NCI-H1930 (cell line): ENCODE measurements at regions not wholly inside any gene's neighbourhood (a gene's known extent, or its start where the extent isn't known, plus 50 kb on each side); places are given as distances from the start of the nearest gene placed in this dataset.
"Not testable (repeated sequence)": the region's sequence is repeated elsewhere in the genome, so short reads cannot be mapped to it uniquely, and the experiment has no call there.

Source experiments
- DNase-seq, 2 experiments: peaks; one replicate each; lab custom pipeline; 2025; lab: John Stamatoyannopoulos, UW

DNA sequence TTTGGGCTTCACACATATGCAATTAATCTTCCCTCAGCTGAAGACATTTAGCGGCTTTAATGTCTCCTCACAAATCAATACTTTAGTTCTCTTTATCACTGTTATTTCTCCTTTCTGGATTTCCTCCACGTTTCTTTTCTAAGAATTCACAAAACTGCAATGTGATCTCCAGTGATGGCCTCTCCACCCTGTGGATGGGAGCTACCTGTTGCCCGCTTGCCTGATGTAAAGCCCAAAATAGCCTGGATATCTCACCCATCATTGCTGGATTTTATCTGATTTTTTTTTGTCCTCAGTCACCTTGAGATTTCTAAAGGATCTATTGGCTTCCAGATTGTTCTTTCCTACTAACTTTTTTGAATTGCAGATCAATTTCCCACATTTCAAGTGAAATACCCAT lies 129.3 kb upstream of the FAM241A start:
- DNase-seq, result no peak

DNA sequence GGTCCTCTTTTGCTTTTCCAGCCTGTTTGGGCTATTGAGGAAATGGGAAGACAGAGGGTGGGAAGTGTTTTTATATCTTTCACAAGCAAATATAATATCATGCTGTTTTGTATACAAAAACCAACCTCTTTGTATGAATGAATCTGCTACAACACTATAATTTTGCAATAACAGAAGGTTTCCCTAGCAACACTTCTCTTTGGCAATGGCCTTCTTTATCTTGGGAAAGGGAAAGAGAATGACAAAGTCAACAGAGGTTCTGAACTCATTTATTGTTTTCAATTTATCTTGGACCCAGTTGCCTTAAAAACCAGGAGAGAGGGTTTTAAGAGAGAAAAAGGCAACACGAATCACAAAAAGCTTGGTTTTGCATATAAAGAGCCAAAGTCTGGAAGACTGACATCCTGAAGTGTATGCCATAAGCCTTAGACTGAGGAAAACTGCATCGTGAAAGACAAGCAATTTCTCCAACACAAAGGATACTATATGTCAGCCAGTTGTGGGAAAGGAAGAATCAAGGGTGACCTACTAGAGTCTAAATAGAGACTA lies 121.8 kb upstream of the FAM241A start:
- DNase-seq, result no peak

DNA sequence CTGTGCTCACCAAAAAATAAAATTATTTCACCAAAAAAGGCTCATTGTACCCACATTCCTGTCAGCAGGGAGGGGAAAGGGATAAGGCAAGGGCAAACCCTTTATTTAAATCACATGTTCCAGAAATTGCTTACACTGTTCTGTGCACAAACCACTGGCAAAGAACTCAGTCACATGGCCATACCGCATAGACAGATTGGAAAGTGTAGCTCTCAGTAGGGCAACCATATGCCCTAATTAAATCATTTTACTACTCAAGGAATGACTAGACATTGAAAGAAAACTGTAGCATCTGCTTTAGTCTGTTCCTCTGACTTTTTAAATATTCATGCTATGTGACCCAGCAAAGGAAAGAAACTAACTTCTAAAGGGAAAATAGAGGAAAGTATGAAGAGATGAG lies 119.2 kb upstream of the FAM241A start:
- DNase-seq, result no peak

DNA sequence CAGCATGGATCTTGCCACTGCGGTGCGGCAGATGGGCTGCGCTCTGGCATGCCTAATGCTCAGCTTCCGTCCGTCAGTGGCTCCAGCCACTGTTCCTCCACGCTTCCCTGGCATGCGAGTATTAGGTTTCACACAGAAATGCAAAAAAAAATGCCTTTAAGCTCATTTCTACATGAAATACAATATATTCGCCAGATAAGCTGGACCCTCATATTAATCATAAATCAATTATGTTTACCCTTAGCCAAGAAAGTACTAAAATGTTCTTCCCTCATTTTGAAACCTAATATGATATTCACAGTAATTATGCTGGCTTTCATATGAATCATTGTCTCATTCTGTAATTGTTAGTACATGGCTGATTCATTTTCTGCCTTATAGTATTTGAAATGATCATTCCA lies 115.5 kb upstream of the FAM241A start:
- no peak for DNase-seq

DNA sequence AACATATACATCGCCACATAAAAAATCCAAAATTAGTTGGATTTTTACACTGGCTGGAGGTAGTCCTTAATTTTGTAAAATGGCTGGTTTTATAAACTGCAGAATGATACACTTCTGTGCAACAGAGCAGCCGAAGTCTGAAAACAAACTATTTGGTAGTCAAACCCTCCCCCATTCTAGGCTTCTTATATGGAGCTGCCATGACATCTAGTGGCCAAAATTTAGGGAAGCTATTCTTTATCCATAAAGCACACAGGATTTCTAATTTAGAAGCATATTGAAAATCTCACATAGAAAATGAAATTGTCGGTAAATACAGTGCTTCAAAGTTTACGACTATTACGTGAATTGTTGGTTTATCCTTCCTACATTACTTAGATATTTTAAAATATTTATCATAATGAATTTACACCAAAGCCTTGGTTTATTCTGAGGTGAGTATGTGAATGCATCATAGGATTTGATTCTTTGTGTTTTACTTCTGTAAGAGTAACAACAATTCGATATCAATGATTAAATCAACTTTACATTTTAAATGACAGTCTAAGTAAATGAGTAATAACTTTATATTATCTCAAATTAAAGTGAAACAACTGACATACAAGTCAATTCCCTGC lies 113.4 kb upstream of the FAM241A start:
- peak; percentile 16 to 43 for DNase-seq

DNA sequence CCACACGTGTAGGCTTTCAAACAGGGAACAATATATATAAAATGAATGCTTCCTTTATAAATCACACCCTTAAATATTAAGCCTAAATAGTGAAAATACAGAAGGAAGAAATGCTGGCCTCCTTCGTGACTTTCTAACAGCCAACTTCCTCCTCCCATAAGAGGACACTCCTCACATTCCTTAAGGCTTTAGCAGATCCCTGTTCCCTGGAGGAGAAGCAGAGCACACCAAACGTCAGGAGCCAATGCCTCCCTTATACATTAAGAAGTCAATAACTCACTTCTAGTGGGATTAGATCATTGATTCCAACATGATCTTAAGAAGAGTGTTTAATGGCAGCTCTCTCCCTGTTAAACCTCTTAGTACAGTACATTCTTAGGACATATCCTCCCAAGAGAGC lies 108.4 kb upstream of the FAM241A start:
- DNase-seq, result no peak

DNA sequence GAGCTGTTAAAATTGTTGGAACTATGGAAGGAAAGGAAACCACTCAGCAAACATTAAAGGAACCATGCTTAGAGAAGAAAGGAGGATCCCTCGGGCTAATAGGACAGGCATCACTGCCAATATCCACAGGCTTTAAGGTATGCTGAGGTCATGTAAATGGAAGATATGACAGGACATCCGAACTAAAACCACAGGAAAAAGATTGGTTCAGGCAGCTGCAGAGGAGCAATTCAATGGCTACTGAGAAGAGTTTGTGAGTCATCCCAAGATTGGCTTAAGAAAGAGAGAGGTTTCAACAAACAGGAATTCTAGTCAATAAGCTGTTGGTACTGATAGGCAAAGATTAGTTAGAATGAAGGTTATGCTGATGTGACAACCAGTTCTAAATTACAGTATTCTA lies 106.4 kb upstream of the FAM241A start:
- no peak for DNase-seq

DNA sequence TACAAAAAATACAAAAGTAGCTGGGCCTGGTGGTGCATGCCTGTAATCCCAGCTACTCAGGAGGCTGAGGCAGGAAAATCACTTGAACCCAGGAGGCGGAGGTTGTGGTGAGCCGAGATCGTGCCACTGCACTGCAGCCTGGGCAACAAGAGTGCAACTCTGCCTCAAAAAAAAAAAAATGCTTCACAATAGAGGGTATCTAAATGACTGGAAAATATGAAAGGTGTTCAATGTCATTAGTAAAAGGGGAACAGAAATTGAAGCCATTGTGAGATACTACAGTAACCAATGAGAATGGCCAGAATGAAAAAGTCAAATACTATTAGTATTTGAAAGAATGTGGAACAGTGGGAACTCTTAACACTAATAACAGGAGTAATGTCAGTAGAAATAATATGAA lies 96.1 kb upstream of the FAM241A start:
- DNase-seq, result not testable (repeated sequence)

DNA sequence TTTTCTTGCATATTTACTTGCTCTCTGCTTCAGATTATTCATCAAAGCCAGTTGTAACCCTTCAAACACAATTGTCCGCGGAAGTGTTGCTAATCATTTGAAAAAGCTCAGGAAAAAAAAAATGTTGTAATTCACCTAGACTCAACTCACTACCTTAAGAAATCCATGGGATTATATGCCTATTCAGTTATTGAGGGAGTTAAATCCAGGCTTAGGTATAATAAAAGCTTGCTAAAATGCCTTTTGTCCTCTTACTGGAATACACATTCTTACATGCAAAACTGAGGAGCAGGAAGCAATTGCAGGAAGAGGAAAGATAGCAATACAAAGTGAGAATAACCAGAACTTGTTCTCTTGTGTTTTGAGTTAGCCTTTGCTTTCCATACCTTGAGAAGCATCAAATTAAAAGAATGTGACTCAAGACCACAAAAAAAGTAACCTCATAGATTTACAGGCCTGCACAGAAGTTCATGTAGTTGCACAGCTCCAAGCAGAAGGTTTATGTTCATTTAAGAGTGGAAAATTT lies 91.4 kb upstream of the FAM241A start:
- no peak for DNase-seq

DNA sequence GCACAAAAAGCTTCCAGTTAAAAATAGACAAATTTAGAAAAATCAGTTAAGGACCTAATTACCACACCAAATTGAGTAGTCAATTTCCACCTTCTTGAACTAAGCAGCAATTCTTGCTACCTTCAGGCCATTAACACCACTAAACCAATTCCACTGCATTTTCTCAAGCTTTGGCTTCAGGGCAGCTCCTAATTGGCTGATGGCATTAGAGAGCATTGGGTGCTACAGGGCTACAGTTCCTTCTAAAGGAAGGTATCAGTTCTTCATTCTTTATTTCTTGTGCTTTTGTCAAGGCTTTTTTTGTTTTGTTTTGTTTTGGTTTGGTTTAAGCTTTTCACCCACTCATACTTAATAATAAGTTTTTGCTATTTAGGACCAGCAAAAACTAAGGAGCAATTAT lies 90.2 kb upstream of the FAM241A start:
- DNase-seq, result no peak

DNA sequence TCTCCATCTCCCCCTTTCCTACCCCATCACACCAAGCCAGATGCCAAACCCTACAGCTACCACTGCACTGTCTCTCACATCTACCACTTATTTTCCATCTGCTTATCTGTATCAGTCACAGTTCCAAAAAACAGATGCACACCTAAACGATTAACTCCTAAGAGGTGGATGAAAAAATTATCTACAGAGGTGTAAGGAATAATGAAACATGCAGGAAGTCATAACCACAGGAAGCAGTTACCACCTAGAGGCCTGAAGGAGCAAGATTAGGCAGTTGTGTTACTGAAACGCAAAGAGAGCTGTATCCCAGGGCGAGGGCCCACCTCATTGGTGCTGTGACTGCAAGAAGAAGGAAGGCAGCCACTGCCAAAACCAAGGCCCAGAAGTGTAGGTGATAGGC lies 87.8 kb upstream of the FAM241A start:
- DNase-seq, result no peak

DNA sequence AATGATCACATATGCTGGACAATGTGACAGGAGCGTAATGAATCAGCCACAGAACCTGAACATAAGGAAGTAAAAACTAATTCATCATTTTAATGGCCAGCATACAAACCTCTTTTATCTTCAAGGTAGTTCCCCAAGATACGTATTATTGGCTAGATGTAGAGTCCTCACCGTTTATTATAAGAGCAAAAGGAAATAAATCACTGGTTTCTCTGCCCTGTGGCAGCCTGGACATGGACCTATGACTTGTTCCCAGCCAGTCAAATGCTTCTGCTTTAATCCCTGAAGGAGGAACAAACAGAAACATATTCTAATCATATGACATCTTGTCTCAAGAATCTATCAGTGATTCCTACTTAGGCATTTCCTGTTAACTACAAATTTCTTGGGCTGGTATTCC lies 86.8 kb upstream of the FAM241A start:
- no peak for DNase-seq

DNA sequence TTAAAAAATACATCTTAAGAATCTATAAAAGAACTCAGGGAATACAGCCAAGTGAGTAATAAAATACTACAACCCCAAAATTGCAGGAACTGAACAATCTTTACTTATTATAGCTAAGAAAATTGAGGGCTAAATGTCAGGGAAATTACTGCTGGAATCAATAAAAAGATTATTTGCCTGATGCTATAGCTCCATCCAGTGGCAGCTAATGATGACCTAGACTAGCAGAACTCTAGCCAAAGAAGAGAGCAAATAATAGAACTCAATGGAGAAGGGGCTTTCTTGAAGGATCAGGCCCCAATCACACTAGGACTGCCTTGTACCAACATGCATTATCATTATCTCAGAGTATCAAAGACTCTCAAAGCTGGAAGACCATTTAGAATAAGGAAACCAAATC lies 85.0 kb upstream of the FAM241A start:
- DNase-seq, result peak; percentile 5 to 30

DNA sequence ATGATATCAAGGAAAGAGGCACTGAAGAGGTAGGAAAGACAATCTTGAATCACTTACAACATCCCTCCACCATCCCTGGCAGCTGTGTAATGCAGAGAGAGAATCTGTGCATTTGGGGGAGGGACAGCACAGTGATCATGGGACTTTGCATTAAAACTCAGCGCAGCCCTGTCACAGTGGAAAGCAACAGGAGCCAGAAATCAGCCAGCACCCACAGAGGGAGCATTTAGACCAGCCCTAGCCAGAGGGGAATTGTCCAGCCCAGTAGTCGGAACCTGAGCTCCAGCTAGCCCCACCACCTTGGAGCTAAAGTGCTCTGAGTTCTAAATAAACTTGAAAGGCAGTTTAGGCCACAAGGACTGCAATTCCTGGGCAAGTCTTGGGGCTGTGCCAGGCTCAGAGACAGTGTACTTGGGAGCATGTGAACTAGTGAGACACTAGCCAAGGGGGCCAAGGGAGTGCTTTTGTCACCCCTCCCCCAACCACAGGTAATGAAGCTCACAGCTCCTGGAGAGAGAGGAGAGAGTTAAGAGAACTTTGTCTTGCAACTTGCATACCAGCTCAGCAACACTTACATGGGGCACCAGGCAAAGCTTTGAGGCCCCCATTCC lies 83.9 kb upstream of the FAM241A start:
- DNase-seq, result no peak

DNA sequence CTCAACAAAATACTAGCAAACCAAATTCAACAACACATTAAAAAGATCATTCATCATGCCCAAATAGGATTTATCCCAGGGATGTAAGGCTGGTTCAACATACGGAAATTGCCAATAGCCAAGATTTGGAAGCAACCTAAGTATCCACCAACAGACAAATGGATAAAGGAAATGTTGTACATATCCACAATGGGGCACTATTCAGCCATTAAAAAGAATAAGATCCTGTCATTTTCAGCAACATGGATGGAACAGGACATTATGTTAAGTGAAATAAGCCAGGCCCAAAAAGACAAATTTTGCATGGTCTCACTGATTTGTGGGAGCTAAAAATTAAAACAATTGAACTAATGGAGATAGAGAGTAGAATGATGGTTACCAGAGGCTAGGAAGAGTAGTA lies 82.0 kb upstream of the FAM241A start:
- DNase-seq, result no peak

DNA sequence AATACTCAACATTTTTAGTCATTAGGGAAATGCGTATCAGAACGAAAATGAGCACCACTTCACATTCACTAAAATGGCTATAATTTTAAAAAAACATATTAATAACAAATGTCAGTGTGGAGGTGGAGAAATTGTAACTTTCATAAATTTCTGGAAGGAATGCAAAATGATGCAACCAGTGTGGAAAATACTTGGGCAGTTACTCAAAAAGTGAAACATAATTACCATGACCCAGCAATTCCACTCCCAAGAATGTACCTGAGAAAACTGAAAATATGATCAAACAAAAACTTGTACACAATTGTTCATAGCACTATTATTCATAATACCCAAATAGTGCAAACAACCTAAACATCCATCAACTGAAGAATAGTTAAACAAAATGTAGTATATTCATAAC lies 76.1 kb upstream of the FAM241A start:
- no peak for DNase-seq

DNA sequence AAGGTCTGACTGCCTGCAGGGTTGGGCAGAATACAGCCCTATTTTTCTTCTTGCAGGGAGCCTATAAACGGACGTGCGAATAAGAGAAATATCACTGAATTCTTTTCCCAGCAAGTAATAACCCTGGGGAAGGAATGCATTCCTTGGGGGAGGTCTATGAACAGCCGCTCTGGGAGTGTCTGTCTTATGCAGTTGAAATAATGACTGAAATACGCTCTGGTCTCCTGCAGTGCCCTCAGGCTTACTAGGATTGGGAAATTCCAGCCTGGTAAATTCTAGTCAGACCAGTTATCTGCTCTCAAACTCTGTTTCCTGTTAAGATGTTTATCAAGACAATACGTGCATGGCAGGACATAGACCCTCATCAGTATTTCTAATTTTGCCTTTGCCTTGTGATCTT lies 72.1 kb upstream of the FAM241A start:
- no peak for DNase-seq

DNA sequence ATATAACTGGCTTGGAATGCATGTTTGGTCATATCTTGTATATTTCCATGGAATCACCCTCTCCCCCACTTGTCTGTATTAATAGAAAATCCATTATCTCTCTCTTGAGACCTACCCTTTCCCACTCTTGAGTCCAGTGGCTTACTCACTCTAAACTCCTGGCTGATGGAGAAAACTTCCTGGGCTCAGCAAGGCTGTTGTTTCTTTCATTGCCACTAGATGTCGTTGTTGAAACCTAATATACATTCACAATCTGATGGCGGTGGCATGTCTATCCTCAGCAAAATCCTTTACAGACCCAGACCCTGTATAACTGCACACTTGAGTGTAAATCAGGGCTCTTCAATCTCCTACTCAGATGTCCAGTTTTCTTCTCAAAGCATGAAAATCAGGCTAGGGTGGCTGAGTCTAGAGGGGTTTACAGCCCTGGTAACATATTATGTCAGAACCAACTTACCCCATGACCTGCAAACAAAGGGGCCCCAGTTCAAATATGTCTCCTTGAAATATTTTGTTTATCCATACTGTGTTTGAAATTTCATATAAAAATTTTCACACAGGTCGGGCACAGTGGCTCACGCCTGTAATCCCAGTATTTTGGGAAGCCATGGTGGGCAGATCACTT lies 70.0 kb upstream of the FAM241A start:
- DNase-seq, result peak in 1 of 2 experiments; percentile 5

DNA sequence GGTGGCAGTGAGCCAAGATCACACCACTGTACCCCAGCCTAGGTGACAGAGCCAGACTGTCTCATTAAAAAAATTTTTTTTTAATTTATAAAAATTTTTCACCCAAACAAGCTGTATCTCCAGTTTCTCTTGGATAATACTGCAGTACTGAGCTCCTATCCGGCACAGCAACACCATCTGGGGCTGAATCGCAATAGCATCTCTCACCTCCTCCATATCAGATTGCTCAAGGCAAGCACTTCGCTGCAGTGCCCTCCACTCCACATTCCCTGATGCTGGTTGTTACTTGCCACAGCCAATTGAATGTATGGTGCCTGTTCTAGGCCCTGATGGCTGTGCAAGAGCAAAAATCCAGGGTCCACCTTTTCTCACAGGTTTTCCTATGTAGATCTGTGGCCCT lies 69.3 kb upstream of the FAM241A start:
- no peak for DNase-seq

DNA sequence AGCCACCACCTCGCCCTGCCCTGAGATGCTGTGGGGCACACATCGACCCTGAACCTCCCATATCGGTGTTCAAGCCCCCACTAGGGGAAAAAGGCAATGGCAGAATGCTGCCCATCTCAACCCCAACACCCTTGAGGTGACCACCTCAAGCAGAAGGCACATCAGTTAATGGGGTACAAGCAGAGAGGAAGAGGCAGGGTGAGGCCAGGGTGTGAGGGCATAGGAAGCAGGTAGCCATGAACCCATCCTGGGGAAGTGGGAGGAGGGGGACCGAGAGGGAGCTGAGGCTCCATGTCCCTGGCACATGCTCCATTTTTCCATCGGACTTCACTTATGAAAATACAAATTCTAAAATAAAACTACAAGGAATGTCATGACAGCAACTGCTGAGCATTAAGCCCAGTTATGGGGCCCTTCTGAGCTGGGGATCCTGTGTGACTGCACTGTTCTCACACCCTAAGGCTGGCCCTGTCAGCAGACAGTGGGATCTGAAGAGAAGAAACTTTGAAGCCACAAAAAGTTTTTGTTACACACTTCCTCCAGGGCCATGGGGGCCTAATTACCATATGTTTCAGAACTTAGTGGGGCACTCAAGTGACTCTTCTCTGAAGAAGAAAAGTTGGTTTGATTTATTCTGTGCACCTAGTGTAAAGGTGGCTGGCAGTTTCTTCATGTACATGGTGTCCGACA lies 68.2 kb upstream of the FAM241A start:
- no peak for DNase-seq

DNA sequence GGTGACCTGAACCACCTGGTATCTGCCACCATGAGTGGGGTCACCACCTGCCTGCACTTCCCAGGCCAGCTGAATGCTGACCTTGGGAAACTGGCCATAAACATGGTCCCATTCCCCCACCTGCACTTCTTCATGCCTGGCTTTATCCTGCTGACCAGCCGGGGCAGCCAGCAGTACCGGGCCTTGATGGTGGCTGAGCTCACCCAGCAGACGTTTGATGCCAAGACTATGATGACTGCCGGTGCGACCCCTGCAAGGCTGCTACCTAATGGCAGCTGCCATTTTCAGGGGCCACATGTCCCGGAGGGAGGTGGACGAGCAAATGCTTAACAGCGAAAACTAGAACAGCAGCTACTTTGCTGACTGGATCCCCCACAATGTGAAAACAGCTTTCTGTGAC lies 67.5 kb upstream of the FAM241A start:
- DNase-seq, result no peak

DNA sequence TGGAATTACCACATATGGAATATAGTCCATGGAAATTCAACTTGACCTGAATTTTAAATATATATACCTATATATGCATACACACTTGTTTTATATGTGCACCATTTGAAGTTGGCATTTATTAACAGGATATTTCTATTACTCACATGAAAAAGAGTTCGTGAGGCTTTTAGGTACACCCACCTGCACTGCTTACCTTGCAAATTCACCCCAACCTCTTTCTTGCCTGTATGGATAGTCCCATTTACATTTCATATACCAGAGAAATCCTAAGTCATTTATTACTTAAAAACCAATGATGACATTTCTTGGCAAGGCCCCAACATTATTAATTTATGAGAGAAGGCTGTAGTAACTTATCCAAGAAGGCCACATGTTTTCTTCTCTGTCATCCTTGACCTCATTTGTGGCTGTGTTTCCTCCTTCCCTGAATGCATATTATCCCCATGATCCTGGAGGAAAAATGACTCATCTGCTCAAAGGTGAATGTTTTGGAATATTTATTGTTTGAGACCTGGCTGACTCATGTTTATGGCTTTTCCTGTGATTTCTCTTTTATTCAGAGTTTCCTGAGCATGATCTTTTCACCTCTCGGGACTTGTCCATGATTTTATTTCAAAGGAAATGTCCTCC lies 62.2 kb upstream of the FAM241A start:
- no peak for DNase-seq
